ENCODE measurements at regions not wholly inside any gene's neighbourhood (a gene's known extent, or its start where the extent isn't known, plus 50 kb on each side); places are given as distances from the start of the nearest gene placed in this dataset.

- Histone ChIP-seq H3K27me3 (replicated peaks; ENCODE audit: insufficient read depth) (no peaks in the 10 kb centered on the region), H3K27ac (no peak overlapping the region), H3K4me1 (replicated peaks) (no peaks in the 10 kb centered on the region), H3K9me3 (no peaks in the 10 kb centered on the region), H3K36me3 (no peaks in the 10 kb centered on the region), H3K4me3 (no peak overlapping the region)
- intact Hi-C loops (cut with DNase I): no loop called here
- no peak for TF ChIP-seq CTCF (IDR thresholded peaks at IDR 0.05)
- TF ChIP-seq POLR2AphosphoS5 (IDR thresholded peaks at IDR 0.05): no peak
- no peak for TF ChIP-seq POLR2A (IDR thresholded peaks at IDR 0.05)
- 66% methylated on average over 6 of the region's 6 CpGs for WGBS
- DNase-seq (ENCODE audit: low spot score): no peak
Observed at GRCh38 chrX:5537098-5537497, 691.6 kb downstream of the NLGN4X start.

GRCh38 chrX:5536261-5536660, 692.4 kb downstream of the NLGN4X start:
- Histone ChIP-seq H3K4me3 (no peak overlapping the region), H3K27ac (no peak overlapping the region), H3K36me3 (no peaks in the 10 kb centered on the region), H3K9me3 (no peaks in the 10 kb centered on the region), H3K4me1 (replicated peaks) (no peaks in the 10 kb centered on the region), H3K27me3 (replicated peaks; ENCODE audit: insufficient read depth) (no peaks in the 10 kb centered on the region)
- 79% methylated on average over 3 of the region's 3 CpGs for WGBS
- DNase-seq (ENCODE audit: low spot score): no peak
- intact Hi-C loops (cut with DNase I): no loop called here
- TF ChIP-seq POLR2A (IDR thresholded peaks at IDR 0.05) (no peak), POLR2AphosphoS5 (IDR thresholded peaks at IDR 0.05) (no peak), CTCF (IDR thresholded peaks at IDR 0.05) (no peak)

GRCh38 chrX:5528057-5528456, 700.6 kb downstream of the NLGN4X start:
- Histone ChIP-seq H3K36me3 (no peaks in the 10 kb centered on the region), H3K27ac (no peak overlapping the region), H3K4me3 (no peak overlapping the region), H3K9me3 (no peaks in the 10 kb centered on the region), H3K4me1 (replicated peaks) (no peaks in the 10 kb centered on the region), H3K27me3 (replicated peaks; ENCODE audit: insufficient read depth) (no peaks in the 10 kb centered on the region)
- intact Hi-C loops (cut with DNase I): no loop called here
- 95% methylated on average over 5 of the region's 5 CpGs for WGBS
- DNase-seq (ENCODE audit: low spot score): no peak
- no peak for TF ChIP-seq CTCF (IDR thresholded peaks at IDR 0.05)
- TF ChIP-seq POLR2A (IDR thresholded peaks at IDR 0.05): no peak
- no peak for TF ChIP-seq POLR2AphosphoS5 (IDR thresholded peaks at IDR 0.05)

- WGBS: 74% methylated on average over 2 of the region's 2 CpGs
Observed at GRCh38 chrX:5526191-5526590, 702.5 kb downstream of the NLGN4X start.

GRCh38 chrX:5490786-5491563, 737.7 kb downstream of the NLGN4X start:
- Histone ChIP-seq H3K27ac (no peak overlapping the region), H3K36me3 (no peaks in the 10 kb centered on the region), H3K4me3 (no peak overlapping the region), H3K9me3 (no peaks in the 10 kb centered on the region), H3K27me3 (replicated peaks; ENCODE audit: insufficient read depth) (no peaks in the 10 kb centered on the region), H3K4me1 (replicated peaks) (no peaks in the 10 kb centered on the region)
- TF ChIP-seq CTCF (IDR thresholded peaks at IDR 0.05) (no peak), POLR2AphosphoS5 (IDR thresholded peaks at IDR 0.05) (no peak), POLR2A (IDR thresholded peaks at IDR 0.05) (no peak)
- no peak for DNase-seq (ENCODE audit: low spot score)
- WGBS: 64% methylated on average over 8 of the region's 8 CpGs
- intact Hi-C loops (cut with DNase I): no loop called here

More at GRCh38 chrX:5526191-5526590, 702.5 kb downstream of the NLGN4X start:
- Histone ChIP-seq H3K9me3 (no peaks in the 10 kb centered on the region), H3K27me3 (replicated peaks; ENCODE audit: insufficient read depth) (no peaks in the 10 kb centered on the region), H3K4me1 (replicated peaks) (no peaks in the 10 kb centered on the region), H3K4me3 (no peak overlapping the region), H3K36me3 (no peaks in the 10 kb centered on the region), H3K27ac (no peak overlapping the region)
- intact Hi-C loops (cut with DNase I): no loop called here
- no peak for DNase-seq (ENCODE audit: low spot score)
- TF ChIP-seq POLR2AphosphoS5 (IDR thresholded peaks at IDR 0.05): no peak
